NCI-H510A treated with DMSO at 0.1 percent for 48 hours (cell line): ENCODE measurements at regions not wholly inside any gene's neighbourhood (a gene's known extent, or its start where the extent isn't known, plus 50 kb on each side); places are given as distances from the start of the nearest gene placed in this dataset.
"Not testable (repeated sequence)": the region's sequence is repeated elsewhere in the genome, so short reads cannot be mapped to it uniquely, and the experiment has no call there.

Experiments
- DNase-seq: peaks from one replicate; lab custom pipeline; 2025; lab: John Stamatoyannopoulos, UW

GRCh38 chr9:102174202-102174601, 435.8 kb upstream of the GRIN3A start:
- not testable (repeated sequence) for DNase-seq

- no peak for DNase-seq
Measured at GRCh38 chr9:102164247-102164646, 425.8 kb upstream of the GRIN3A start.

- DNase-seq: not testable (repeated sequence)
Measured at GRCh38 chr9:102153081-102153480, 414.6 kb upstream of the GRIN3A start.

- no peak for DNase-seq
Measured at GRCh38 chr9:102135768-102136167, 397.3 kb upstream of the GRIN3A start.

- DNase-seq: no peak
Measured at GRCh38 chr9:102124465-102124864, 386.0 kb upstream of the GRIN3A start.

GRCh38 chr9:102114557-102114956, 376.1 kb upstream of the GRIN3A start:
- DNase-seq: no peak

GRCh38 chr9:102113191-102113590, 374.7 kb upstream of the GRIN3A start:
- no peak for DNase-seq

GRCh38 chr9:102106439-102106838, 368.0 kb upstream of the GRIN3A start:
- DNase-seq: no peak

GRCh38 chr9:102101723-102102122, 363.3 kb upstream of the GRIN3A start:
- no peak for DNase-seq

GRCh38 chr9:102087141-102087540, 348.7 kb upstream of the GRIN3A start:
- DNase-seq: no peak

- no peak for DNase-seq
Measured at GRCh38 chr9:102085548-102085947, 347.1 kb upstream of the GRIN3A start.

- DNase-seq: no peak
Measured at GRCh38 chr9:102072059-102072764, 333.8 kb upstream of the GRIN3A start.

GRCh38 chr9:102069969-102070368, 331.5 kb upstream of the GRIN3A start:
- no peak for DNase-seq

- no peak for DNase-seq
Measured at GRCh38 chr9:102054811-102055210, 316.4 kb upstream of the GRIN3A start.

- no peak for DNase-seq
Measured at GRCh38 chr9:102049586-102050246, 311.3 kb upstream of the GRIN3A start.

GRCh38 chr9:102047549-102047948, 309.1 kb upstream of the GRIN3A start:
- DNase-seq: no peak

GRCh38 chr9:102044133-102044532, 305.7 kb upstream of the GRIN3A start:
- no peak for DNase-seq

GRCh38 chr9:102038006-102038405, 299.6 kb upstream of the GRIN3A start:
- DNase-seq: no peak

- DNase-seq: no peak
Measured at GRCh38 chr9:102035929-102036328, 297.5 kb upstream of the GRIN3A start.

GRCh38 chr9:102032614-102033013, 294.2 kb upstream of the GRIN3A start:
- no peak for DNase-seq

- DNase-seq: no peak
Measured at GRCh38 chr9:102000956-102001355, 262.5 kb upstream of the GRIN3A start.

- peak; percentile 95 for DNase-seq
Measured at GRCh38 chr9:101999441-101999840, 261.0 kb upstream of the GRIN3A start.

GRCh38 chr9:101995231-101995630, 256.8 kb upstream of the GRIN3A start:
- DNase-seq: no peak

- no peak for DNase-seq
Measured at GRCh38 chr9:101993771-101994170, 255.3 kb upstream of the GRIN3A start.
